ENCODE measurements at regions not wholly inside any gene's neighbourhood (a gene's known extent, or its start where the extent isn't known, plus 50 kb on each side); places are given as distances from the start of the nearest gene placed in this dataset.
"Not testable (repeated sequence)": the region's sequence is repeated elsewhere in the genome, so short reads cannot be mapped to it uniquely, and the experiment has no call there.

DNA sequence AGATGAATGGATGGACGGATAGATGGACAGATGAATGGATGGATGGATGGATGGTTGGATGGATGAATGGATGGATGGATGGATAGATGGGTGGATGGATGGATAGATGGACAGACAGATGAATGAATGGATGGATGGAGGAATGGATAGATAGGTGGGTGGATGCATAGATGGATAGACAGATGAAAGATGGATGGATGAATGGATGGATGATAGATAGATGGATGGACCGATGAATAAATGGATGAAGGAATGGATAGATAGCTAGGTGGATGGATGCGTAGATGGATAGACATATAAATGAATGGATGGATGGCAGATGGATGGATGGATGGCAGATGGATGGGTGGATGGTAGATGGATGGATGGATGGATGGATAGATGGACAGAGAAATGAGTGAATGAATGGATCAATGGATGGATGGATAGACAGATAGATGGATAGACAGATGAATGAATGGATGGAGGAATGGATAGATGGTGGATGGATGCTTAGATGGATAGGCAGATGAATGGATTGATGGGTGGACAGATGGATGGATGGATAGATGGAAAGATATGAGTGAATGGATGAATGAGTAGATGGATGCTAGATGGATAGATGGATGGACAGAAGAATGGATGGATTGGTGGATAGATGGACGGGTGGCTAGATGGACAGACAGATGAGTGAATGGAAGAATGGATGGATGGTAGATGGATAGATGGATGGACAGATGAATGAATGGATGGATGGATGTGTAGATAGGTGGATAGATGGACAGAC is 167.9 kb downstream of the TRIM43 start:
- no peak for DNase-seq (ENCODE audit: low spot score)
- in situ Hi-C loops (cut with MboI; ENCODE audit: low sequenced_read_pairs, unreplicated experiment) = no loop called here
- TF ChIP-seq, protein P1, sequence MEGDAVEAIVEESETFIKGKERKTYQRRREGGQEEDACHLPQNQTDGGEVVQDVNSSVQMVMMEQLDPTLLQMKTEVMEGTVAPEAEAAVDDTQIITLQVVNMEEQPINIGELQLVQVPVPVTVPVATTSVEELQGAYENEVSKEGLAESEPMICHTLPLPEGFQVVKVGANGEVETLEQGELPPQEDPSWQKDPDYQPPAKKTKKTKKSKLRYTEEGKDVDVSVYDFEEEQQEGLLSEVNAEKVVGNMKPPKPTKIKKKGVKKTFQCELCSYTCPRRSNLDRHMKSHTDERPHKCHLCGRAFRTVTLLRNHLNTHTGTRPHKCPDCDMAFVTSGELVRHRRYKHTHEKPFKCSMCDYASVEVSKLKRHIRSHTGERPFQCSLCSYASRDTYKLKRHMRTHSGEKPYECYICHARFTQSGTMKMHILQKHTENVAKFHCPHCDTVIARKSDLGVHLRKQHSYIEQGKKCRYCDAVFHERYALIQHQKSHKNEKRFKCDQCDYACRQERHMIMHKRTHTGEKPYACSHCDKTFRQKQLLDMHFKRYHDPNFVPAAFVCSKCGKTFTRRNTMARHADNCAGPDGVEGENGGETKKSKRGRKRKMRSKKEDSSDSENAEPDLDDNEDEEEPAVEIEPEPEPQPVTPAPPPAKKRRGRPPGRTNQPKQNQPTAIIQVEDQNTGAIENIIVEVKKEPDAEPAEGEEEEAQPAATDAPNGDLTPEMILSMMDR (IDR thresholded peaks at IDR 0.05; ENCODE audit: borderline replicate concordance, control extremely low read depth, extremely low read depth, insufficient read depth, missing control alignments) = no peak

DNA sequence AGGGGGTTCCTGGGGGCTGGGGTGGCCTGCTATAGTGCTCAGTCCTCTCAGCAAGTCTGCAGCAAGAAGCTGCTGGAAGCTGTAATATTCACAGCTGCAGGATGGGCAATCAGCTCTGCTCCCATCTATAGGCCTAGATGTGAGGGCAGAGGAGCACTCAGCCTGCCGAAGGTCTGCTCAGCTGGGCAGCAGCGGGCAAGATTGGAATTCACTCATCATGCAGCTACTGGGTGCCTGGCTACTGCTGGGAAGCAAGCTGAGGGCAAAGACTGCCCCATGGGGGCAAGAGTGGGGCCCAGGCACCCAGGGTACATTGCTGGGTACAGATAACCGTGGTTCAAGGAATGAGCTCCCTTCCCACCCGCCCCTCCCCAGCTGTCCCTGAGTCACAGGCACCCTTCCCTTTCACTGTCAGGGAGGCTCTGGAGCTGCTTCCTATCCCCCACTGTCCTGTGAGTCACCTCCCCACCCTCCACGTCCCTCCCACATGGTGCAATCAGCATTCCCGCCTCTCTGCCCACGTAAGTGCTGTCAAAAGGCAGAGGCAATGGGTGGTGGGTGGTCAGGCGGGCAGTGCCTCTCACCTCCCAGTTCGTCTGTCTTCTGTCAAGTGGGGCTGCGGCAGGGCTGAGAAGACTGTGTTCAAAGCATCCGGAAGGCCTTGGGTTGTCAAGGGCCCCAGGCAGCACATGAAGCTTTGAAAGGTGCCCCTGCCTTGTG is 169.2 kb downstream of the TRIM43 start:
- DNase-seq (ENCODE audit: low spot score) = no peak
- in situ Hi-C loops (cut with MboI; ENCODE audit: low sequenced_read_pairs, unreplicated experiment) = no loop called here
- TF ChIP-seq, protein P1 (IDR thresholded peaks at IDR 0.05; ENCODE audit: borderline replicate concordance, control extremely low read depth, extremely low read depth, insufficient read depth, missing control alignments) = no peak

DNA sequence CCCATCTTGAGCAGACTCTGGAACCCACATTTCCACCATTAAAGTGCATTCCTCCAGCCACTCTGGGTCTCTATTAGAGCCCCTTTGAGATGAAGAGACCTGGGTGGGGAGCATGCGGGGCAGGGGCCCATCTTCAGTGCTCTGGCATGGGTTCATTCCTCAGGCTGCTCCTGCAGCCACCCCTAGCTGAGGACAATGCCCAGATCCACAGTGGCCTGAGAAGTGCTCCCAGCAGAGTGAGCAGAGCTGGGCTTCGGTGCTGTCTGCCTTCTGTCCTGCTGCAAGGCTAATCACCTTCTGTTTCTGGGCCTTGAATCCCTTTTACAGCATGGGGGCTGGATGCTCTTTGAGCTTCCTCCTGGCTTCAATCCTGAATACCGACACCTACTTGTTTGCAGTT is 169.8 kb downstream of the TRIM43 start:
- TF ChIP-seq, protein P1 (IDR thresholded peaks at IDR 0.05; ENCODE audit: borderline replicate concordance, control extremely low read depth, extremely low read depth, insufficient read depth, missing control alignments) = no peak
- in situ Hi-C loops (cut with MboI; ENCODE audit: low sequenced_read_pairs, unreplicated experiment) = no loop called here
- no peak for DNase-seq (ENCODE audit: low spot score)

DNA sequence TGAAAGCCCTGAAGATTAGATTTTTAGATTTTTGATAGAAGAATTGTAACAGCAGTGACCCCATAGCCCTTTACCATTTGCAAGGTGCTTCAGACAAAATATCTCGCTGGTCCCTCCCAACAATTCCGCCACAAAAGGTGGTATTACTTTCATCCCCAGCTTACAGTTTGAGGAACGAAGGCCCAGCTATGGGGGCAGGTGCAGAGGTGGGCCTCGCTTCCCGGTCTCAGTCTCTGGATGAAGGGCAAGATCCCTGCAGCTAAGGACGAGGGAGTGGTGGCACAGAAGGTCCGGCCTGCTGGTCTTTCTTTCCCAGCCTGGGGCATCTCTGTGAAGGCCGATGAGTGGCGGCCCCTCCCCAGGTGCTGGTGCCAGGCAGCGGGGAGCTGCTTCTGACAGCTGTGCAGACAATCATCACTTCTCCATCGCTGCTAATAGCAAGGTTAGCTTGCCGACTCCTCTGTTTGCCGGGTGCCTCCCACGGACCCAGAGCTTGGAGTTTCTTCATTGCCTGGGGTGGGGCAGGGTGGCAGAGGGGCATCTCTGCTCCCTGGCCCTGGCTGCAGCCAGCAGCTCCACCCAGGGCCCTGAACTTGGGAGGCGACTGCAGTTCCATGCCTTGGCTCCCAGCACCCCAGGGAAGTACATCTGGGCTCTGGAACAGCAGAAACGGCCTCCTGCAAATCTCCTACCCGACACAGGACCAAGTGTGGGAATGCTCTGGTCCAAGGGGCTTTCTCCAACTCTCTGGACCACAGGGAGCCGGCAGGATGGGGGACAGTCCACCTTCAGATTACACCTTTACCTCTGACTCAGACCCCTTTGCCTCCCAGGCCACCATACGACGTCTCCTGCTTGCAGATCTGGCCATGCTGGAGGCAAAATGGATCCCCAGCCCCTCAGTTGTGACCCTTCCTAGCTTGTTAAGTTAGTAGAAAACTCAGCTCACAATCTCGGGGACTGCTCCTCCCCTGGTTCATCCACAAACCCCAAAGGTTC is 170.5 kb downstream of the TRIM43 start:
- DNase-seq (ENCODE audit: low spot score); in situ Hi-C loops (cut with MboI; ENCODE audit: low sequenced_read_pairs, unreplicated experiment): not testable (repeated sequence)

DNA sequence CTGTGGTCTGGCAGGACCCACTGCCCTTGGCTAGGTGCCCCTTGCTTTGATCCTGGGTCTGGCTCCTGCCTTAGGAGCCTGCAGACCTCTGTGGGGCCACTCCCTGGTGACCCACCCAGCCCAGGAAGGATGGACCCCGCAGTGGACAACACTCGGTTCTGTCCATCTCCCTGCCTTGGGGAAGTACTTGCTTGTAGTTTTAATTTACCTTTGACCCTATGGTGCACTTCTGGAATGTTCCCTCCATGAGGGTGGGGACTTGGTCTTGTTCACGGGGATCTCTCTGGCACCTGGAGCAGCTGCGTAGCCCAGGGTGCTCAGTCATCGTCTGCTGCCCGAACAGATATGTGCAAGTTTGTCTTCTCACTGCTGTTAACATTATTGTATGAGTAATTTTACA is 171.3 kb downstream of the TRIM43 start:
- in situ Hi-C loops (cut with MboI; ENCODE audit: low sequenced_read_pairs, unreplicated experiment); DNase-seq (ENCODE audit: low spot score): not testable (repeated sequence)

DNA sequence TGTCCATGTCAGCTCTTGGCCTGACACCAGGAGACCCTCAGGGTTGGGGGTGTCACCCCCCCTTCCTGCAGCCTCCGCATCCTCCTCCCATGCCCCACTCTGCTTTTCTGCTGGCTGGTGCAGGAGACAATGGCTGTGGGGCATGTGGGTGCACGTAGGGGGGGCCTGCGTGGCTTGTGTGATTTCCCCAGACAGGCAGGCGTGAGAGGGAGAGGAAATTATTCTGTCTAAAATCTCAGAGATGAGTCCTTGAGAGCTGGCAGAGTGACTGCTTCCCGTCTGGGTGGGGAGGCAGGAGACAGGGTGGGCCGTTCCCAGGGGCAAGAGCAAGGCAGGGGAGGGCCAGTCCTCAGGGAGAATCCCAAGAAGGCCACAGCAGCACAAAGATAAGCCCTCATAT is 173.2 kb downstream of the TRIM43 start:
- in situ Hi-C loops (cut with MboI; ENCODE audit: low sequenced_read_pairs, unreplicated experiment); DNase-seq (ENCODE audit: low spot score): not testable (repeated sequence)

DNA sequence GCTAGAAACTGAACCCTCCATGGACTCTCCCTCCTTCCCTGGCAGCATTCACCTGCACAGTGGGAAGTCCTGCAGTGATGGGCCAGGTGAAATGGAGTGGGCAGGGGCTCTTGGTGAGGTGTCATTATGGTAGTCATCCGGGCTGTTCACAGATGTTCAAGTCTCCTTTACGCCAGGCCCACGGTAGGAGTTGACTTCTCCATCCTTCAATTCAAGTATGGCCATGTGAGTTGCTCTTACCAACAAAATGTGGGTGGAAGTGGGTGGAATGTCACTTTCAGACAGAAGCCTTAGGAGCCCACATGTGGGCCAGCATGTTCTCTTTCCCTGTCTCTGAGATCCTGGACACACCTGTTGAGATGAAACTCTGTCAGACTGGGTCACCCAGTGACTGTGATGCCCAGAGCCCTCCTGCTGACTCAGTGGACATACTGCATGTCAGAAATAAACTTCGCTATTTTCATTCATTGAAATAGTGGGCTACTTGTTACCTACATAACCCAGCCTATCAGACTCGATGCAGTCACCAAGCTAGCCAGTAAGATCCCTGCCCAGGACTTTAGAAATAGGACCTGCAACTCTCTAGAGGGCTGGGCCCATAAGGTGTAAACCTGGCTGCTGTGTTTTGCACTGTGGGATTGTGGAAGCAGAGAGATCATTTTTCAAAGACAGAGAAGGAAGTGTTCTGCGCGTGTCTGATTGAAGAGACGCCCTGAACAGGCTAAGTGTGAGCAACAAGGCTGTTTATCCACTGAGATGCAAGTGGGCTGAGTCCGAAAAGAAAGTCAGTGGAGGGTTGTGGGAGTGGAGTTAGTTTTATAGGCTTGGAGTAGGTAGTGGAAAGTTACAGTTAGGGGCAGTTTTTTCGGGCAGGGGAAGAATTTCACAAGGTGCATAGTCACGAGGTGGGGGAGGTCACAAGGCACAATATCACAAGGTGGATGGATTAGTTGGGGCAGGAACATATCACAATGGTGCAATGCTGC is 174.4 kb downstream of the TRIM43 start:
- in situ Hi-C loops (cut with MboI; ENCODE audit: low sequenced_read_pairs, unreplicated experiment); DNase-seq (ENCODE audit: low spot score): not testable (repeated sequence)

DNA sequence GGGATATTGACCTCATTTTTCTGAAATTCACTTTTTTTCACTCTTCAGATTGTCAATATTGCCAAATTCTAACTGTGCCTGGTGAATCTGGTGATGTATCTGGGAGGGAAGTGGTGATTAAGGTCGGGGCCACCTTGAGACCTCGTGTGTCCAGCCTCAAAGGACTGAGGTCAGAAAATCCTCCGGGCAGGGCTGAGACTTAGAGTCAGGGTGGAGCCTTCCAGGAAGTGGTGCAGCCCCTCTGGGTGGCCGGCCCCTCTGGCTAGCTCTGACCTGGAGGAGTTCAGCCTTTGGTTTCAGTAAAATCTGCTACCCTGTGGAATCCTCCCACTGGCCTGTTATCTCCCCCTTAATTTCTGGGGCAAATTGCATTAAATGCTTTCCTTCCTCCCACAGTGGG is 175.7 kb downstream of the TRIM43 start:
- in situ Hi-C loops (cut with MboI; ENCODE audit: low sequenced_read_pairs, unreplicated experiment); DNase-seq (ENCODE audit: low spot score): not testable (repeated sequence)

DNA sequence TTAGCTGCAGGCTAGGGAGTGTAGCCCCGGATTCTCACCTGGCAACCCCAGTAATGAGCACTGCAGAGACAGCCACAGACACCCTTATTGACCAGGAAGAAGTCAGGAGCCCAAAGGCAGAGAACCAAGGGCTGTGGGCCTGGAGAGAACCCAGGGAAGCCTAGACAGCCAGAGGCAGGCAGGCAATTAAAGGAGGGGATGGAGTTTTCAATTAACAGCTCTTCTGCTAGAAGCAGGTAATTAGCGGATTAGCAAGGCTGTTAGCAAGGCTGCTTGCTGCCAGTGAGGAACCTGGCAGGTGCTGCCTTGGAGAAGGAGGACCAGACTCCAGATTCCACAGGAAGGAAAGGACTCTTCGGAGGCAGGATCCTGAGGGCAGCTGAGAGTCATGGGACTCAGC is 176.1 kb downstream of the TRIM43 start:
- in situ Hi-C loops (cut with MboI; ENCODE audit: low sequenced_read_pairs, unreplicated experiment); DNase-seq (ENCODE audit: low spot score): not testable (repeated sequence)

DNA sequence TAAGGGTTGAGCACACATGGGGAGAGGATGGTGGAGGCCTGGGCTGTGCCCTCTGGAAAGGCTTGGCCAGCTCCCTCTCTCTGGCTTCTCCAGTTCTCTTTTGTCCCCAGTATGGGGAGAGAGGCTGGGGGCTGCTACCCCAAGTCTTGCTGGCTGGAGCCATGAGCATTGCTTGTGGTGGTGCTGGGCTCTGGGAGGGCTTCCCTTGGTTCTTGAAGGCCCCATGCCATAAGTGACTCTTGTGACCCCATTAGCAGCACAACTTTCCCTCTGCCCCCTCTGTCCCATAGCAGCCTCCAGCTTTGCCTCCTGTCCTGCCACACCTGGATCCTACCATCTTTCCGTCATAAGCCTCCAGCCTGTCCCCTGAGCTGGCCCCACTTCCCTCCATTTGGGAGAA is 177.5 kb downstream of the TRIM43 start:
- in situ Hi-C loops (cut with MboI; ENCODE audit: low sequenced_read_pairs, unreplicated experiment); DNase-seq (ENCODE audit: low spot score): not testable (repeated sequence)

DNA sequence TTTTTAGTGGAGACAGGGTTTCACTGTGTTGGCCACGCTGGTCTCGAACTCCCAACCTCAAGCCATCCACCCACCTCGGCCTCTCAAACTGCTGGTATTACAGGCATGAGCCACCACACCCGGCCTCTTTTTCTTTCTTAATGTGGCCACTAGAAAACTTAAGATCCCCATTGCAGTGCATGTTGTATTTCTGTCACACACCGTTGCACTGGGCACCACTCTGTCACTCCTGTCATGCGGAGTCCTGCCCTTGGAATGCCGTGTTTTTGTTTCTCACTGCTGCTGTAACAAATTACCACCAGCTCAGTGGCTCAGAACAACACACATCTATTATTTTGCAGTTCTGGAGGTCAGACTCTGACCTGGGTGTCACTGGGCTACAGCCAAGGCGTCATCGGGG is 178.9 kb downstream of the TRIM43 start:
- not testable (repeated sequence) for DNase-seq (ENCODE audit: low spot score)

DNA sequence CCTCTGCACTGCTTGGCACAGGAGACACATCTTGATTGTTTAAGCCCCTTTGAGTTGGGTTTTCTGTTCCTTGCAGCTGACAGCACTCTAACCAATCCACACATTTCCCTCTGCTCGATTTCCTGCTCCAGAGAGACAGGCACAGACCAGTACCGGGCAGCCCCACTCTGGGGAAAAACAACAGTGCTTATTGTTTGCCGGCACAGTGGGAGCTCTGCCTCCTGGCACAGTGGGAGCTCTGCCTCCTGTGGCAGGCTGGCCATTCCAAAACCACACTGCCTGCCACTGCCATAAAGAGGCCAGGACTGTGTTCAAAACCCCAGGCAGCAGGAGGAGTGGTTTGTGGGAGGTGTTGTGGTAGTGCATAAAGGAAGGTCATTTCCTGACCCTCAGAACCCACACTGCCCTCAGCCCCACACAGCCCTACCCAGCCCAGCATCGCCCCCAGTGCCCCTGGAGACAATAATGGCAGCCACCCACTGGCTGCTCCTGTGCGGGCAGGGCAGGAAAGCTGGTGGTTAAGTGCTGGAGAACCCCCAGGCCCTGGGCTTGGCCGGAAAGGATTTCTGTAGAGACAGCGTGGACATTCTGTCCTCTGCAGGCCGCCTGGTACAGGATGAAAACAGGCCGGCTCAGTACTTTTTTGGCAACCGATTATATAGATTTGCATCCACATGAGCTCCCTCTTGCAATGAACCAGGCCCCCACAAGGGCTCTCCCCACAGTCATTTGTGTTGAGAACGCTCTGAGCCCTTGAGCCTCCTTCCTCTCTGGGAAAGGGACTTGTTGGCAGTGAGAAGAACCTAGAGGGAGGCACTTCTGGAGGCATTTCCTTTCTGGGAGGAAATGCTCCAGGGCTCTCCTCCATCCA is 182.8 kb downstream of the TRIM43 start:
- DNase-seq (ENCODE audit: low spot score); in situ Hi-C loops (cut with MboI; ENCODE audit: low sequenced_read_pairs, unreplicated experiment): not testable (repeated sequence)

More for the DNA sequence above, 178.9 kb downstream of the TRIM43 start:
- in situ Hi-C loops (cut with MboI; ENCODE audit: low sequenced_read_pairs, unreplicated experiment) = not testable (repeated sequence)
